ENCODE measurements at regions not wholly inside any gene's neighbourhood (a gene's known extent, or its start where the extent isn't known, plus 50 kb on each side); places are given as distances from the start of the nearest gene placed in this dataset.

- no peak for TF ChIP-seq EZH2phosphoT487 (IDR thresholded peaks at IDR 0.05; ENCODE audit: borderline replicate concordance, low read depth, low read length)
- no peak for TF ChIP-seq CTCF (conservative IDR thresholded peaks at IDR 0.05; ENCODE audit: low read length)
These were observed 174.9 kb upstream of the VEGFC start for GRCh38 chr4:176967586-176967985.
